ENCODE measurements at regions not wholly inside any gene's neighbourhood (a gene's known extent, or its start where the extent isn't known, plus 50 kb on each side); places are given as distances from the start of the nearest gene placed in this dataset.
"Not testable (repeated sequence)": the region's sequence is repeated elsewhere in the genome, so short reads cannot be mapped to it uniquely, and the experiment has no call there.

DNA sequence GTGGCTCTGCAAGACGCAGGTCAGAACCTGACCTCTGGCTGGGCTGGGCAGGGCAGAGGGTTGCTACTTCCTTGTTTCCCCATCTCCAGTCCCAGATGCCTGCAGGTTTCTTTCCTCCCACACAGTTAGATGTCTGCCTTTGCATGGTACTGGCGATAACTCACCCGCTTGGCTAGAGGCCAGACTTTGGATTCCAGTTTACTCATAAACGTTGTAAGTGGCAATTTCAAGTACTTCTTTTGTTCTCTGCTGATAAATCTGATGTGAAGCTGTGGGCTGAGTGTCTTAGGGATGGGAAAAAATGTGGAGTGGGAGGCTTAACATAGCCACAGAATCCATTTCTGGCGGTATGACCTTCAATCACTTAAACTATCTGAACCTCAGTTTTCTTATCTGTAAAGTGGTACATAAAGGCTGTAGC is 194.2 kb downstream of the EBLN2 start:
- ChIA-PET CTCF (interaction anchor here (3.6 kb wide), 1 partner anchor 9 kb away, joined by 12 read pairs; no protein-coding TSS in a partner anchor), POLR2A (no interaction called here)
- Histone ChIP-seq H3K36me3 (ENCODE audit: control insufficient read depth, insufficient read depth, low read length) (no peaks in the 10 kb centered on the region), H3K27me3 (ENCODE audit: control insufficient read depth, insufficient read depth, low read length) (no peaks in the 10 kb centered on the region), H3K4me3 (ENCODE audit: low read depth, low read length) (no peak overlapping the region)
- no peak for DNase-seq (ENCODE audit: low read depth)
- TF ChIP-seq, protein P1, sequence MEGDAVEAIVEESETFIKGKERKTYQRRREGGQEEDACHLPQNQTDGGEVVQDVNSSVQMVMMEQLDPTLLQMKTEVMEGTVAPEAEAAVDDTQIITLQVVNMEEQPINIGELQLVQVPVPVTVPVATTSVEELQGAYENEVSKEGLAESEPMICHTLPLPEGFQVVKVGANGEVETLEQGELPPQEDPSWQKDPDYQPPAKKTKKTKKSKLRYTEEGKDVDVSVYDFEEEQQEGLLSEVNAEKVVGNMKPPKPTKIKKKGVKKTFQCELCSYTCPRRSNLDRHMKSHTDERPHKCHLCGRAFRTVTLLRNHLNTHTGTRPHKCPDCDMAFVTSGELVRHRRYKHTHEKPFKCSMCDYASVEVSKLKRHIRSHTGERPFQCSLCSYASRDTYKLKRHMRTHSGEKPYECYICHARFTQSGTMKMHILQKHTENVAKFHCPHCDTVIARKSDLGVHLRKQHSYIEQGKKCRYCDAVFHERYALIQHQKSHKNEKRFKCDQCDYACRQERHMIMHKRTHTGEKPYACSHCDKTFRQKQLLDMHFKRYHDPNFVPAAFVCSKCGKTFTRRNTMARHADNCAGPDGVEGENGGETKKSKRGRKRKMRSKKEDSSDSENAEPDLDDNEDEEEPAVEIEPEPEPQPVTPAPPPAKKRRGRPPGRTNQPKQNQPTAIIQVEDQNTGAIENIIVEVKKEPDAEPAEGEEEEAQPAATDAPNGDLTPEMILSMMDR (IDR thresholded peaks at IDR 0.05; ENCODE audit: insufficient read depth, low read depth, low read length) = no peak

DNA sequence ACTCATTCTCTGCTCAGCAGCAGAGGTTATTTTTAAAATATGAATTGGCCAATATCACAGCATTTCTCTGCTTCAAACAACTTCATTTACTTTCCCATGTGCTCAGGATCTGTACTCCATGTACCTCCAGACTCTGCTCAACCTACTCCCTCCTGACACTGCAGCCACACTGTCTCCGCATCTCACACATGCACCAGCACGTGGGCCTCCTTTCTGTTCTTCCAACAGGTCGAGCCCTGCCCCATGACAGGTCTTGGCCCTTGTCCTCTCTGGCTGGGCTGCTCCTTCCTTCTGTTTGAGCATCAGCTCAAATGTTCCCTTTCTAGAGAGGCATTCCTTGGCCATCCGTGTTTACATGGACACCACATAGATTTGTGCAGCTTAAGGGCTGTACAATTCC is 195.7 kb downstream of the EBLN2 start:
- Histone ChIP-seq H3K4me3 (ENCODE audit: low read depth, low read length) (no peak overlapping the region), H3K27me3 (ENCODE audit: control insufficient read depth, insufficient read depth, low read length) (no peaks in the 10 kb centered on the region; the same call in 1 of the 2 replicates), H3K36me3 (ENCODE audit: control insufficient read depth, insufficient read depth, low read length) (no peaks in the 10 kb centered on the region)
- ChIA-PET POLR2A (no interaction called here), CTCF (interaction anchor here (0.6 kb wide), 1 partner anchor 96 kb away, joined by 3 read pairs; no protein-coding TSS in a partner anchor)
- no peak for DNase-seq (ENCODE audit: low read depth)
- TF ChIP-seq, protein P1 (IDR thresholded peaks at IDR 0.05; ENCODE audit: insufficient read depth, low read depth, low read length) = no peak

DNA sequence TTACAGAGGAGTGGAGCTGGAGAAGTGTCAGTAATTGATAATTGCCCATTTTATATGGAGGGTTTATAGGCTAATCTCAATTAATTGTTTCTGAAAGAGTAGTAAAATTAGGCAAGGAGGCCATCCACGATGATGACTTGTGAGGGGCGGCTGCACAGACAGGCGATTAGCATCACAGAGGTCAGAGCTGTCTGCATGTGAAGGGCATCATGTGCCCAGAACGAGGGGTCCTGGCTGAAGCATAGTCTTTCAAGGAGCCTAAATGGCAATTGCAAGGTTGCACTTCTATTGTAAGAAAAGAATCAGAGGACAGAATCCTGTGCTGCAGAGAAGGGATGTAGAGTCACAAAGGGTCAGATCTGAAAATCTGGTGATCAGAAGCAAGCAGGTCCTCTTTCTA is 196.6 kb downstream of the EBLN2 start:
- no peak for DNase-seq (ENCODE audit: low read depth)
- no peak overlapping the region for H3K4me3 ChIP-seq (ENCODE audit: low read depth, low read length)
- TF ChIP-seq, protein P1 (IDR thresholded peaks at IDR 0.05; ENCODE audit: insufficient read depth, low read depth, low read length) = no peak
- no peaks in the 10 kb centered on the region for H3K36me3 ChIP-seq (ENCODE audit: control insufficient read depth, insufficient read depth, low read length)
- CTCF ChIA-PET = interaction anchor here (0.6 kb wide), 1 partner anchor 97 kb away, joined by 3 read pairs; no protein-coding TSS in a partner anchor
- POLR2A ChIA-PET = no interaction called here
- no peaks in the 10 kb centered on the region; the same call in 1 of the 2 replicates for H3K27me3 ChIP-seq (ENCODE audit: control insufficient read depth, insufficient read depth, low read length)

DNA sequence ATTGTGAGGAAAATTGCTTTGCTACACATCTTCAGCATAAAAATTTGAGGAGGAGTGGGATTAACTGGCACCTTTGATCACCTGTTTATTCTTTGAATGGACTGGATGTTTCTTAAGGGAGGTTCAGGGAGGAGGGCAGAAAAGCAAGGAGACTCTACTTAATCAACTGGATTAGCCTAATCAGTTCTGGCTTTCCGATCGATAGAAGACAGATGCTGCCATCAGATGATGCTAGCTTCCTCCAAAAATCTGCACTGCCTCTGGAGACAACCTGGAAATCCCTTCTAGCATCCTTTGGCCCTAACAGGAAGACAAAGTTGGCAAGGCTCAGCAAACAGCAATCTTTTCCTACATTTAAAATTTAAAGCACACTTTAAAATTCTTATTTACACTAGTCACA is 197.8 kb downstream of the EBLN2 start:
- Histone ChIP-seq H3K27me3 (ENCODE audit: control insufficient read depth, insufficient read depth, low read length) (no peaks in the 10 kb centered on the region; the same call in 1 of the 2 replicates), H3K36me3 (ENCODE audit: control insufficient read depth, insufficient read depth, low read length) (no peaks in the 10 kb centered on the region), H3K4me3 (ENCODE audit: low read depth, low read length) (no peak overlapping the region)
- POLR2A ChIA-PET = no interaction called here
- TF ChIP-seq, protein P1 (IDR thresholded peaks at IDR 0.05; ENCODE audit: insufficient read depth, low read depth, low read length) = no peak
- CTCF ChIA-PET = no interaction called here
- DNase-seq (ENCODE audit: low read depth) = no peak

DNA sequence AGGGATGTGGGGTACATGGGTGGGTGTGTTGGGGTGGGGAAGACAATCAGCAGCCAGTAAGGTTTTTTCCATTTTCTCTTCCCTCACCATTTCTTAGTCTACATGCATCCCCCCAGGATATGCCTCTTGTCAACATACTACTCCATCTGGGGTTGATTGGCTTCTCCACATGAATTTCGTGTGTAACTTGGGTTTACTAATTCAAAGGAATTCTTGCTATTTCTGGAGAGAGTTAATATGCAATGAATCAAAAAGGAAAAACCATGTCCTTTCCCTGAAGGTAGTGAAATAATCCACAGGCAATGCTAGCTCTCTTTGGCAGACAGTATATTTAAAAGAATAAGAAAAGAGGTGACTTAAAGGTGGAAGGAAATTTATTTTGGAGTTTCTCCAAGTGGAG is 198.4 kb downstream of the EBLN2 start:
- DNase-seq (ENCODE audit: low read depth) = no peak
- H3K4me3 ChIP-seq (ENCODE audit: low read depth, low read length) = no peak overlapping the region
- POLR2A ChIA-PET = no interaction called here
- H3K27me3 ChIP-seq (ENCODE audit: control insufficient read depth, insufficient read depth, low read length) = no peaks in the 10 kb centered on the region; the same call in 1 of the 2 replicates
- no peaks in the 10 kb centered on the region for H3K36me3 ChIP-seq (ENCODE audit: control insufficient read depth, insufficient read depth, low read length)
- TF ChIP-seq, protein P1 (IDR thresholded peaks at IDR 0.05; ENCODE audit: insufficient read depth, low read depth, low read length) = no peak
- CTCF ChIA-PET = no interaction called here

DNA sequence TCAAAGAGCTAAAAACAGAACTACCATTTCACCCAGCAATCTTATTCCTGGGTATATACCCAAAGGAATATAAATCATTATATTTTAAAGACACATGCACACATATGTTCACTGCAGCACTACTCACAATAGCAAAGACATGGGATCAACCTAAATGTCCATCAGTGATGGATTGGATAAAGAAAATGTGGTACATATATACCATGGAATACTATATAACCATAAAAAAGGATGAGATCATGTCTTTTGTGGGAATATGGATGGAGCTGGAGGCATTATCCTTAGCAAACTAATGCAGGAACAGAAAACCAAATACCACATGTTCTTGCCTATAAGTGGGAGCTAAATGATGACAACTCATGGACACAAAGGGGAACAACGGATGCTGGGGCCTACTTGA is 205.1 kb downstream of the EBLN2 start:
- H3K36me3 ChIP-seq (ENCODE audit: control insufficient read depth, insufficient read depth, low read length); POLR2A ChIA-PET; H3K27me3 ChIP-seq (ENCODE audit: control insufficient read depth, insufficient read depth, low read length); DNase-seq (ENCODE audit: low read depth); H3K4me3 ChIP-seq (ENCODE audit: low read depth, low read length); CTCF ChIA-PET: not testable (repeated sequence)

DNA sequence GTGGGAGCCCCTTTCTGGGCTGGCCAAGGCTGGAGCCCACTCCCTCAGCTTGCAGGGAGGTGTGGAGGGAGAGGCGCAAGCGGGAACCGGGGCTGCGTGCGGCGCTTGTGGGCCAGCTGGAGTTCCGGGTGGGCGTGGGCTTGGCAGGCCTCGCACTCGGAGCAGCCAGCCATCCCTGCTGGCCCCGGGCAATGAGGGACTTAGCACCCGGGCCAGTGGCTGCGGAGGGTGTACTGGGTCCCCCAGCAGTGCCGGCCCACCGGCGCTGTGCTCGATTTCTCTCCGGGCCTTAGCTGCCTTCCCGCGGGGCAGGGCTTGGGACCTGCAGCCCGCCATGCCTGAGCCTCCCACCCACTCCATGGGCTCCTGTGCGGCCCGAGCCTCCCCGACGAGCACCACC is 207.7 kb downstream of the EBLN2 start:
- POLR2A ChIA-PET; H3K4me3 ChIP-seq (ENCODE audit: low read depth, low read length); CTCF ChIA-PET; H3K27me3 ChIP-seq (ENCODE audit: control insufficient read depth, insufficient read depth, low read length); DNase-seq (ENCODE audit: low read depth); H3K36me3 ChIP-seq (ENCODE audit: control insufficient read depth, insufficient read depth, low read length): not testable (repeated sequence)

Data from BJ (cell line).